ENCODE measurements at regions not wholly inside any gene's neighbourhood (a gene's known extent, or its start where the extent isn't known, plus 50 kb on each side); places are given as distances from the start of the nearest gene placed in this dataset.

- H3K79me2 ChIP-seq (ENCODE audit: insufficient read depth, low read length), result no peaks in the 10 kb centered on the region
- no peak overlapping the region for H2AFZ ChIP-seq (ENCODE audit: low read depth, low read length)
- no peak overlapping the region for H3K9ac ChIP-seq (ENCODE audit: low read depth, low read length)
- H3K4me3 ChIP-seq (ENCODE audit: low read depth in 1 of 2, low read length in 2 of 2), result no peak overlapping the region
- no peaks in the 10 kb centered on the region for H3K36me3 ChIP-seq (ENCODE audit: insufficient read depth, low read length)
- H3K27ac ChIP-seq (ENCODE audit: low read length), result no peak overlapping the region
- H3K4me2 ChIP-seq (ENCODE audit: insufficient read depth, low read length), result no peak overlapping the region
- ATAC-seq (ENCODE audit: insufficient read depth, low read depth) (no peak), DNase-seq (no peak)
- H3K9me3 ChIP-seq (ENCODE audit: insufficient read depth, low read length, severe bottlenecking), result no peaks in the 10 kb centered on the region
- no peaks in the 10 kb centered on the region for H3K4me1 ChIP-seq (ENCODE audit: insufficient read depth, low read length)
- TF ChIP-seq EZH2 (IDR thresholded peaks at IDR 0.05; ENCODE audit: borderline replicate concordance, low read depth, low read length, severe bottlenecking) (no peak), CTCF (IDR thresholded peaks at IDR 0.05; ENCODE audit: borderline replicate concordance, extremely low read depth, low read length, poor library complexity, severe bottlenecking) (no peak)
- no peaks in the 10 kb centered on the region for H4K20me1 ChIP-seq (ENCODE audit: insufficient read depth, low read length)
- no peaks in the 10 kb centered on the region for H3K27me3 ChIP-seq (ENCODE audit: insufficient read depth, low read length, poor library complexity)
Observed at GRCh38 chr7:124688991-124689390, 76.6 kb downstream of the GPR37 start.

GRCh38 chr7:124686543-124687171, 78.9 kb downstream of the GPR37 start:
- no peak overlapping the region for H3K4me2 ChIP-seq (ENCODE audit: insufficient read depth, low read length)
- H3K27ac ChIP-seq (ENCODE audit: low read length), result no peak overlapping the region
- H3K4me1 ChIP-seq (ENCODE audit: insufficient read depth, low read length), result no peaks in the 10 kb centered on the region
- H3K4me3 ChIP-seq (ENCODE audit: low read depth in 1 of 2, low read length in 2 of 2), result no peak overlapping the region
- DNase-seq (no peak), ATAC-seq (ENCODE audit: insufficient read depth, low read depth) (no peak)
- no peaks in the 10 kb centered on the region for H3K36me3 ChIP-seq (ENCODE audit: insufficient read depth, low read length)
- H4K20me1 ChIP-seq (ENCODE audit: insufficient read depth, low read length), result no peaks in the 10 kb centered on the region
- no peak overlapping the region for H2AFZ ChIP-seq (ENCODE audit: low read depth, low read length)
- no peaks in the 10 kb centered on the region for H3K9me3 ChIP-seq (ENCODE audit: insufficient read depth, low read length, severe bottlenecking)
- H3K27me3 ChIP-seq (ENCODE audit: insufficient read depth, low read length, poor library complexity), result no peaks in the 10 kb centered on the region
- TF ChIP-seq EZH2 (IDR thresholded peaks at IDR 0.05; ENCODE audit: borderline replicate concordance, low read depth, low read length, severe bottlenecking) (no peak), CTCF (IDR thresholded peaks at IDR 0.05; ENCODE audit: borderline replicate concordance, extremely low read depth, low read length, poor library complexity, severe bottlenecking) (no peak)
- H3K9ac ChIP-seq (ENCODE audit: low read depth, low read length), result no peak overlapping the region
- no peaks in the 10 kb centered on the region for H3K79me2 ChIP-seq (ENCODE audit: insufficient read depth, low read length)

- no peak for TF ChIP-seq EZH2 (IDR thresholded peaks at IDR 0.05; ENCODE audit: borderline replicate concordance, low read depth, low read length, severe bottlenecking)
- TF ChIP-seq CTCF (IDR thresholded peaks at IDR 0.05; ENCODE audit: borderline replicate concordance, extremely low read depth, low read length, poor library complexity, severe bottlenecking), result no peak
- Histone ChIP-seq H3K27me3 (ENCODE audit: insufficient read depth, low read length, poor library complexity) (no peaks in the 10 kb centered on the region), H3K4me2 (ENCODE audit: insufficient read depth, low read length) (no peak overlapping the region), H2AFZ (ENCODE audit: low read depth, low read length) (no peak overlapping the region), H3K4me3 (ENCODE audit: low read depth in 1 of 2, low read length in 2 of 2) (no peak overlapping the region), H3K9ac (ENCODE audit: low read depth, low read length) (no peak overlapping the region), H3K9me3 (ENCODE audit: insufficient read depth, low read length, severe bottlenecking) (no peaks in the 10 kb centered on the region), H3K79me2 (ENCODE audit: insufficient read depth, low read length) (no peaks in the 10 kb centered on the region), H3K27ac (ENCODE audit: low read length) (no peak overlapping the region), H4K20me1 (ENCODE audit: insufficient read depth, low read length) (no peaks in the 10 kb centered on the region), H3K36me3 (ENCODE audit: insufficient read depth, low read length) (no peaks in the 10 kb centered on the region), H3K4me1 (ENCODE audit: insufficient read depth, low read length) (no peaks in the 10 kb centered on the region)
- no peak for ATAC-seq (ENCODE audit: insufficient read depth, low read depth)
- DNase-seq, result no peak
Observed at GRCh38 chr7:124681946-124682345, 83.6 kb downstream of the GPR37 start.
